ENCODE measurements at regions not wholly inside any gene's neighbourhood (a gene's known extent, or its start where the extent isn't known, plus 50 kb on each side); places are given as distances from the start of the nearest gene placed in this dataset.

DNA sequence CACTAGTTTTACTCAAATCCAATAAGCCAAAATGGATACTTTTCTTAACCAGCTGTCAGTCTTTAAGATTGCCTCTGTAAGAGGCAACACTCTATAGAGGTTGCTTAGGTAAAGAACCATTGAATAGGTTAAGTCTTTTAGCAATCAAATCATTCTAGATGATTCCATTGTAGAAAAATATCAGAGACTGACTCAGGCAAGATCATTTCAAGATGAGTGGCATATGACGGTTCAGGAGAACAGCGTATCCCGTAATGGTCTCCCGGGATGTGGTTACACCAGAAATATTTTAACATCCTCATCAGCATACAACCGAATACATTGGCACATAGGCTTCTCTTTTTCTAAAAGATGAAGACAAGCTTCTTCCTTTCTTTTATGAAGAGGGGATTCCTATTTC, 641.7 kb upstream of the AGA start:
- Histone ChIP-seq H3K9ac (ENCODE audit: low read depth, low read length) (no peak overlapping the region), H3K79me1 (ENCODE audit: low read depth in 1 of 2, low read length in 2 of 2) (no peaks in the 10 kb centered on the region), H3K9me1 (ENCODE audit: insufficient read depth, low read length) (no peaks in the 10 kb centered on the region), H3K4me1 (ENCODE audit: control insufficient read depth, insufficient read depth, low read length) (no peaks in the 10 kb centered on the region), H2BK5ac (ENCODE audit: low read depth, low read length, poor library complexity, severe bottlenecking) (no peak overlapping the region), H2BK120ac (ENCODE audit: low read depth, low read length) (no peak overlapping the region), H3K56ac (ENCODE audit: extremely low read depth, insufficient read depth, low read length) (no peak overlapping the region), H3K18ac (ENCODE audit: low read depth, low read length) (no peak overlapping the region), H2AK5ac (ENCODE audit: low read depth, low read length) (no peak overlapping the region), H3K36me3 (ENCODE audit: control insufficient read depth, insufficient read depth, low read length) (no peaks in the 10 kb centered on the region), H2AFZ (replicated peaks; ENCODE audit: low read length, poor library complexity) (no peak overlapping the region), H4K20me1 (ENCODE audit: insufficient read depth, low read length) (no peaks in the 10 kb centered on the region), H3K4me2 (ENCODE audit: low read depth, low read length) (no peak overlapping the region), H4K5ac (ENCODE audit: low read depth, low read length) (no peak overlapping the region), H3K4me3 (ENCODE audit: insufficient read depth, low read depth, low read length) (no peak overlapping the region), H3K23ac (ENCODE audit: low read depth, low read length) (no peak overlapping the region), H3K27ac (ENCODE audit: insufficient read depth, low read length) (no peak overlapping the region), H3K27me3 (ENCODE audit: control insufficient read depth, insufficient read depth, low read length) (no peaks in the 10 kb centered on the region), H2BK20ac (ENCODE audit: low read depth, low read length) (no peak overlapping the region), H4K91ac (ENCODE audit: insufficient read depth, low read depth, low read length) (no peak overlapping the region), H2AK9ac (replicated peaks; ENCODE audit: low read depth, low read length, poor library complexity) (no peak overlapping the region), H3K9me3 (ENCODE audit: control insufficient read depth, insufficient read depth, low read length) (no peaks in the 10 kb centered on the region; the same call in 1 of the 2 replicates), H4K8ac (ENCODE audit: low read depth in 2 of 2, low read length in 2 of 2) (no peak overlapping the region), H2BK15ac (ENCODE audit: low read depth, low read length) (no peak overlapping the region), H3K14ac (replicated peaks; ENCODE audit: low read depth, low read length) (no peak overlapping the region), H3K4ac (ENCODE audit: low read depth, low read length) (no peak overlapping the region)
- dilution Hi-C loops (cut with HindIII; ENCODE audit: low sequenced_read_pairs, unreplicated experiment) (no loop called here), intact Hi-C loops (cut with micrococcal nuclease) (no loop called here), in situ Hi-C loops (cut with MboI; ENCODE audit: low sequenced_read_pairs) (no loop called here)
- TF ChIP-seq RCOR1 (IDR thresholded peaks at IDR 0.05; ENCODE audit: insufficient replicate concordance, low read length) = no peak
- no peak for TF ChIP-seq CHD1 (IDR thresholded peaks at IDR 0.05; ENCODE audit: low read depth, low read length)
- no peak for TF ChIP-seq BHLHE40 (IDR thresholded peaks at IDR 0.05; ENCODE audit: low read depth, low read length)
- WGBS, 2 experiments (ENCODE audit: extremely low coverage in 2 of 2, insufficient read length in 1 of 2) = no CpG with 5 or more reads among the region's 5 CpGs
- ATAC-seq (ENCODE audit: low read depth) (no peak), DNase-seq (no peak)
- CTCF ChIA-PET = no interaction called here
- no TSS peak for BruUV-seq (replicated peaks)
- POLR2A ChIA-PET (ENCODE audit: unreplicated experiment) = no interaction called here

All from IMR-90 (cell line).